ENCODE measurements at regions not wholly inside any gene's neighbourhood (a gene's known extent, or its start where the extent isn't known, plus 50 kb on each side); places are given as distances from the start of the nearest gene placed in this dataset.

DNA sequence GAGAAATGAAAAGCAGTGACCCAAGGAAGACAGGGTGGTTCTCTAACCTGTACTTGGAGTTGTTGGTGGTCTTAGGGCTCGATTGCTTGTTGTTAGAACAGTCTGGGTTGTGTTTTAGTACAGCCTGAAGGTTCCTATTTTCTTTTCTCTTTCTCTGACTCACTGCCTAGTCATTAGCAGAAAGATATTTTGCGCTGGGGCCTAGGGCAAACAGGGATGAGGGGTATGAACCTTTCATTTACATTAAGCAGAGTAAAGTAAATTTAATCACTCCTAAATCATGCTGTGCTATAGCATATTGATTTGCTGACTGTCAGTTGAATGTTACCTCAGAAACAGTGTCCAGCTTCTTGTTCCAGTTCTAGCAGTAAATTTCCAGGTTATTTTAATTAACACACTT is 197.2 kb downstream of the RWDD3 start:
- TF ChIP-seq, protein P1, sequence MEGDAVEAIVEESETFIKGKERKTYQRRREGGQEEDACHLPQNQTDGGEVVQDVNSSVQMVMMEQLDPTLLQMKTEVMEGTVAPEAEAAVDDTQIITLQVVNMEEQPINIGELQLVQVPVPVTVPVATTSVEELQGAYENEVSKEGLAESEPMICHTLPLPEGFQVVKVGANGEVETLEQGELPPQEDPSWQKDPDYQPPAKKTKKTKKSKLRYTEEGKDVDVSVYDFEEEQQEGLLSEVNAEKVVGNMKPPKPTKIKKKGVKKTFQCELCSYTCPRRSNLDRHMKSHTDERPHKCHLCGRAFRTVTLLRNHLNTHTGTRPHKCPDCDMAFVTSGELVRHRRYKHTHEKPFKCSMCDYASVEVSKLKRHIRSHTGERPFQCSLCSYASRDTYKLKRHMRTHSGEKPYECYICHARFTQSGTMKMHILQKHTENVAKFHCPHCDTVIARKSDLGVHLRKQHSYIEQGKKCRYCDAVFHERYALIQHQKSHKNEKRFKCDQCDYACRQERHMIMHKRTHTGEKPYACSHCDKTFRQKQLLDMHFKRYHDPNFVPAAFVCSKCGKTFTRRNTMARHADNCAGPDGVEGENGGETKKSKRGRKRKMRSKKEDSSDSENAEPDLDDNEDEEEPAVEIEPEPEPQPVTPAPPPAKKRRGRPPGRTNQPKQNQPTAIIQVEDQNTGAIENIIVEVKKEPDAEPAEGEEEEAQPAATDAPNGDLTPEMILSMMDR (IDR thresholded peaks at IDR 0.05), result no peak
- no peak for TF ChIP-seq POLR2A (IDR thresholded peaks at IDR 0.05)
